HG03135 (cell line): ENCODE measurements at regions not wholly inside any gene's neighbourhood (a gene's known extent, or its start where the extent isn't known, plus 50 kb on each side); places are given as distances from the start of the nearest gene placed in this dataset.
"Not testable (repeated sequence)": the region's sequence is repeated elsewhere in the genome, so short reads cannot be mapped to it uniquely, and the experiment has no call there.

ENCODE experiments used
- ATAC-seq: cut with Tn5 transposase; IDR thresholded peaks from one replicate; pipeline ENCODE4 v1.9.1; 2021; ENCODE audit warnings: mild to moderate bottlenecking, moderate library complexity; ENCODE audit not compliant: unreplicated experiment

- ATAC-seq: no peak
Observed at GRCh38 chr6:163766936-163767335, 352.4 kb downstream of the QKI start.

- no peak for ATAC-seq
Observed at GRCh38 chr6:163765335-163765734, 350.8 kb downstream of the QKI start.

GRCh38 chr6:163764565-163764964, 350.0 kb downstream of the QKI start:
- ATAC-seq: no peak

GRCh38 chr6:163761481-163761880, 347.0 kb downstream of the QKI start:
- ATAC-seq: no peak

- ATAC-seq: no peak
Observed at GRCh38 chr6:163760860-163761259, 346.3 kb downstream of the QKI start.

GRCh38 chr6:163759542-163759941, 345.0 kb downstream of the QKI start:
- ATAC-seq: no peak

GRCh38 chr6:163757520-163757919, 343.0 kb downstream of the QKI start:
- ATAC-seq: no peak

- ATAC-seq: peak; percentile 100
Observed at GRCh38 chr6:163756079-163756478, 341.6 kb downstream of the QKI start.

- ATAC-seq: no peak
Observed at GRCh38 chr6:163754866-163755265, 340.3 kb downstream of the QKI start.

- ATAC-seq: no peak
Observed at GRCh38 chr6:163753430-163753829, 338.9 kb downstream of the QKI start.

GRCh38 chr6:163752446-163752845, 337.9 kb downstream of the QKI start:
- ATAC-seq: no peak

GRCh38 chr6:163751032-163751525, 336.6 kb downstream of the QKI start:
- no peak for ATAC-seq

GRCh38 chr6:163750431-163751031, 336.0 kb downstream of the QKI start:
- ATAC-seq: no peak

- ATAC-seq: no peak
Observed at GRCh38 chr6:163748886-163749285, 334.4 kb downstream of the QKI start.

- no peak for ATAC-seq
Observed at GRCh38 chr6:163748036-163748435, 333.5 kb downstream of the QKI start.

- ATAC-seq: not testable (repeated sequence)
Observed at GRCh38 chr6:163747058-163747457, 332.5 kb downstream of the QKI start.

GRCh38 chr6:163745536-163746400, 331.2 kb downstream of the QKI start:
- ATAC-seq: no peak

GRCh38 chr6:163744256-163744925, 329.9 kb downstream of the QKI start:
- no peak for ATAC-seq

- no peak for ATAC-seq
Observed at GRCh38 chr6:163743796-163744195, 329.3 kb downstream of the QKI start.

GRCh38 chr6:163741743-163742363, 327.3 kb downstream of the QKI start:
- no peak for ATAC-seq

- no peak for ATAC-seq
Observed at GRCh38 chr6:163741342-163741741, 326.8 kb downstream of the QKI start.
